Activated CD4-positive, alpha-beta T cell treated with anti-CD3 and anti-CD28 coated beads for 24 hours (primary cell): ENCODE measurements at regions not wholly inside any gene's neighbourhood (a gene's known extent, or its start where the extent isn't known, plus 50 kb on each side); places are given as distances from the start of the nearest gene placed in this dataset.
"Not testable (repeated sequence)": the region's sequence is repeated elsewhere in the genome, so short reads cannot be mapped to it uniquely, and the experiment has no call there.

Experiments
- DNase-seq, 2 donors: peaks; one replicate each; pipeline ENCODE4 v3.0.0-alpha.2; 2020; ENCODE audit warnings: low read depth in 2 of 2

DNA sequence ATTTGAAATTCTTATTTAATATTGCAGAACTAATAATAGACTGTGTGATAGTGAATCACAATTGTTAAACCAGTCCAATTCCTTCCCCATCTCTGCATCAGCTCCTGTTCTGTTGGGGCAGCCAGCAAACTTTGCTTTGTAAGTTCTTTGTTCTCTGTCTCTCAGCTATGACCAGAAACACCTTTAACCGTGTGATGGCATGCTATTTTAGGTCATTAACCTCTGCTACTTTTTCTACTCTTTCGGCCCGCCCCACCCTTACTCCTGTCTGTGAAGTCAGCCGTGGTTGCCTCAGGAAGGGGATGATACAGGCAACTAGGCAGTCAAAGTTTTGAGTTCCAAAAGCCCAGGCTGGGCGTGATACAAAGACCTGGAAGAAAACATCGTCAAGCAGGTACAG, 51.3 kb upstream of the EGFL6 start:
- no peak for DNase-seq

DNA sequence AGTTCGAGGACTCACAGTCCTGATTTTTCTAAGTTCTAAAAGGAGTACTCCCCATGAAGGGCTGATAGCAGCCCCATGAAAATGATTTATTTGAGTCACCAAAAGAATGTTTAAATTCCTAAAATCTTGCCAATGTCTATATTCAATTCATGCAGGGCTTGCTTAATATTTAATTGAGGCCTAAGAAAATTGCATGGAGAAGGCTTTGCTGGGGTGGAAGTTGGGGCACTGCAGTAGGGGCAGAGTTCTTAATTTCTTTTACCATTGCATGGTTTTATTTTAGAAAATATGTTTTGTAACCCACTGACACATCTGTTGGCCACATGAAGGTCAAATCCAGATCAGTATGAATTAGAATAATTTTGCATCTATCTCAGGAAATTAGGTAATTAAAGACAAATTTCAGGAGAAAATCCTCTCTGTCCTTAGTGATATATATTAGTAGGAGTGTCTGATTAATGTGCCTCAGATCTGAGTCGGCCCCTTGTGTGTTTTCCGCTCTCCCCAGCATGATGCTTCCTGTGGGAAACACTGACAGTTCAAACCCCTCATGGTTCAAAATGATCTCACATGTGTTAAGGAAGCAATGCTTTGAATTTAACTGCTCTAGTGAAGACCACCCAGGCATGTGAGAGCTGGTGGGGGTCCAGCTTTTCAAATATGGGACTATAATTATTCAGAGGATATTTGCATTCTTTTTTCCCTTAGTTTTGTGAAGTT, 54.0 kb upstream of the EGFL6 start:
- DNase-seq = no peak

DNA sequence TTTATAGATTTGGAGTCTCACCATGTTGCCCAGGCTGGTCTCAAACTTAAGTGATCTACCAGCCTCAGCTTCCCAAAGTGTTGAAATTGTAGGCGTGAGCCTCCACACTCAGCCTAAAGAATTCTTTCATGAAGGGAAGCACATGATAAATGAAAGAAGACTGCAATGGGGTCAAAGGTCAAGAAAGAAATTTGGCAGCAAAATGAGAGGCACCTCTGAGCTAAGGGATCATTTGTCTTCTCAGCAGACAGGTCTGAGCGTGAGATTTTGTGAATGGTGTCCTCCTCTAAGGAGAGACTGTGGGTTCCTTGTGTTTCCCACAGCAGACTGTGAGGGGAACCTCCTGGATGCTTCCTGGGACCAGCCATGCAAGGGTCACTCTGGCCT, 57.5 kb upstream of the EGFL6 start:
- DNase-seq = no peak

DNA sequence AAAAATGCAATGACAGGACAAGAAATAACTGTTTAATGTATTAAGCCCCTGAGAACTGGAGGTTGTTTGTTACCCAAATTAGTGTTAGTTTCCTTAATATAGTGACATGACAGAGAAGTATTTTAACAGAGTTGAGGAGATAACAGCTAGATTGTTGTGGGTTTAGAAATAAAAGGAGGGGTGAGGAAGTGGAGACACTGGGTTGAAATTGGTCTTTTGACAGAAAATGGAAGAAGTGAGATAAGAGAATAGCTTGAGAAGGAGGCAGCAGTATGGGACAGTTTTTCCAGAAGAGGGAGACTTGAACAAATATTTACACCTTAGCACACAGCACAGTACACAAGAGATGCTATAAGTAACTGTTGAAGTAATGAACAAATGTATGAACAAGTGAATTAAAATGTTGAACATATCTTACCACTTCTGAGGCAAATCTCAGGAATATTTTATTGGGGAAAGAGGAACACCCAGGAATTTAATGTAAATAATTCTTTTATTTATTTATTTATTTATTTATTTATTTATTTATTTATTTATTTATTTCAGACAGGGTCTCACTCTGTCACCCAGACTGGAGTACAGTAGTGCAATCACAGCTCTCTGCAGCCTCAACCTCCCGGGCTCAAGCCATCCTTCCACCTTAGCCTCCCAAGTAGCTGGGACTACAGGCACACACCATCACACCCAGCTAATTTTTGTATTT, 58.0 kb upstream of the EGFL6 start:
- DNase-seq = no peak

DNA sequence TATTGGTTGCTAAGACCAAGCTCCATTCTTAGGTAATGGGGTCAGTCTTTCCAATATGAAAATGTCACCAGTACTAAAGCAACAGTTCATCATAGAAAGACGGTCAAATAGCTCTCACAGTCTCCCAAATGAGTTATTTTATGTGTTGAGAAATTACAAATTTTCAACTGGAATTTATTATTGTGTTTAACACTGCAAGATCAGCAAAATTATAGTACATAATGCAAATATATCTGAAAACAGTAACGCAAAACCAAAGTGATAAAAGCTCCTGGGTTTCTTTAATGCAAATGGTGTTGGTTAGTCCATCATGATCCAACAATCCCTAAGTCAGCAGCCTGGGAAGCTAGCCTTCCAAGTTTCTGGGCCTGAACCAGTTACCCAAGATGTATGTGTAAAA, 61.5 kb upstream of the EGFL6 start:
- no peak for DNase-seq

DNA sequence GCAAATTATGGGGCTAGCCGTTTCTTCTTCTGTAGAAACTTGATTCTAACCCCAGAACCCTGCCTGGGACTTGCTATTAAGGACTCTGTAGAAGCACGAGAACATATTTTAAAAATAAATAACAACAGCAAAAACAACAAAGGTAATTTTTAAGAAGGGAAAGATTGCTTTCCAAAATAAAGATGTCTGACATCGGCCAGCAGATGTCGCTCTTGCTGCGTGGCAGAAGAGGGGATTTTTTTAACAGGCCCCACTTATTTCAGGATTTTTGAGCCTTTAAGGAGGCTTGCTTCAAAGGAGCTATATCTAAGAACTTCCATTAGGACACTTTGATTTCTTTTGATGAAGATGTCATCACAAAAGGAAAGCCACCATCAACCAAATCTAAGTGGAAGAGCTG, 62.8 kb upstream of the EGFL6 start:
- DNase-seq = peak; percentile 22 to 40

DNA sequence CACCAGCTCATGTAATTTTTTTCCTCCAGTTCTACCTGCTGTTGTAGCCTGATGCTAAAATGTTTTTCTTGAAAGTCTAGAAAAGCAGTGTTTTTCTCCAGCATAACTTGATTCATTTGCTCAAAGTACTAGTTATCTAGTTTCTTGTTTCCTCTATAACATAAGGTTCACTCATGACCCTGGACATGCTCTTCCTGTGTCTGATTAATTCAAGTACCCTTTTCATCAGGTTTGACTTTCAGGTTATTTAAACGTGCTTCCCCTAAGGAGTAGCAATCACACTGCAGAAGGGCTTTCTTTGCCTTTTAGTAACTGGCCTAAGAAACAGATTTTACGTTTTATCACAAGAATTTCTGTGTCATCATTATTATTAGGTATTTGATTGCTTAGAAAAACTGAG, 66.8 kb upstream of the EGFL6 start:
- DNase-seq = no peak

DNA sequence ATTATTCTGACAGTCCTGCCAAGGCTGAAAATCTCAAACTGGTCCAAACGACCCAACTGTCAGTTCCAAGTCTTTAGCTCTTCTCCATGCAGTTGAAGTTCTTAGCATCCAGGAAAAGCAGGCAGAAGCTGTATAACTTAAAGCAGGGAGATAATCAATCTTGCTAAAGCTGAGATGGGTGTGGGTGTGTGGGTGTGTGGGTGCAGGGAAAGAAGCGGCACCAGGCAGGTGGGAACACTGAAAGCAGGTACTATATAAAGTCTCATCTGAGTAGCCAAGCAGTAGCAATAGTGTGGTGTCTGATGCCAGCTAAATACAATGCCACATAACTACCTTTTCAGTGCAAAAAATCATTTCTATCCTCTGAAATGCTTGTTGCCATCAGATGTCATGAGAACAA, 69.7 kb upstream of the EGFL6 start:
- DNase-seq = no peak

DNA sequence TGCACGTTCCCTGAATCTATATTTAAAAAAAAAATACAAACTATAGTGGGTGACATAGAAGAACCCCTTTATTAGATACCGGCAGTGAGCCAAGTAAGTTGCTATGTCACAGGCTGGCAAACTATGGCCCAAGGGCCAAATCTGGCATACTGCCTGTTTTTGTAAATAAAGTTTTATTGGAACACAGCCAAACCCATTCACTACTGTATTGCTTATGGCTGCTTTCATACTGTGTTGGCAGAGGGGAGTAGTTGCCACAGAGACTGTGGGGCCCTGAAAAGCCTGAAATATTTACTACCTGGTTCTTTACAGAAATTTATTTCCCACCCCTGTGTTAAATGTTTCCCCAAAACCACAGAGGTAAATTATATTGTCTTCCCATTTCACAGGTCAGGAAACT, 71.2 kb upstream of the EGFL6 start:
- DNase-seq = no peak

DNA sequence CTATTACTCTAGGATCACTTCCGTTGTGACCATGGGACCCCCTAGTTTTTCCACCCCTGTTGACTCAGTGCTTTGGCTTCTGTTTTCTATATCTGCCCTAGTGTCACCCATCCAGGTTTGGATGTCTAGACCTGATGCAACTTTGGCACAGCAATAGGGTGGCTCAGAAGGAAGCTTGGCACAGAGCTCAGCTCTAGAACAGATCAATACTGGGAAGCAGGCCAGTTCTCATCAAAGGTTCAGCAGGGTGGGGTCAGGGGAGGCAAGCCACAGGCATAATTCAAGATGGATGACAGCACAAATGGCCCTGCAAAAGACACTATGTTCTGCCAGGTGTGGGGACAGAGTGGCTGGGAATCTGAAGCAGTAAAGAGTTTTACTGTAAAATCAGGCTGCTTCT, 74.2 kb upstream of the EGFL6 start:
- no peak for DNase-seq

DNA sequence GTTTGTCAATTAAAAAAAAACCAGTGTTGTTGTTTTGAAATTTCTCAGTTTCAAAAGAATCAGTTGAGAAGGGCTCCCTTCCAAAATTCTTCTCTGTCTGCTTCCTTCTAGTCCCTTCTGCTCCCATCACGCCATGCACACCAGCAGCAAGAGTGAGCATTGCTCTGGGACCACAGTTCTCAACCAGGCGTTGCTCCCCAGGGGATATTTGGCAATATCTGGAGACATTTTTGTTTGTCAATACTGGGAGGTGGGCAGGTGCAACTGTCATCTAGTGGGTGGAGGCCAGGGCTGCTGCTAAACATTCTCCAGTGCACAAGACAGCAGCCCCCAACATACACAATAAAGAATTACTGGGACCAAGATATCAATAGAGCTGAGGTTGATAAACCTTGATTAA, 74.8 kb upstream of the EGFL6 start:
- DNase-seq = no peak

DNA sequence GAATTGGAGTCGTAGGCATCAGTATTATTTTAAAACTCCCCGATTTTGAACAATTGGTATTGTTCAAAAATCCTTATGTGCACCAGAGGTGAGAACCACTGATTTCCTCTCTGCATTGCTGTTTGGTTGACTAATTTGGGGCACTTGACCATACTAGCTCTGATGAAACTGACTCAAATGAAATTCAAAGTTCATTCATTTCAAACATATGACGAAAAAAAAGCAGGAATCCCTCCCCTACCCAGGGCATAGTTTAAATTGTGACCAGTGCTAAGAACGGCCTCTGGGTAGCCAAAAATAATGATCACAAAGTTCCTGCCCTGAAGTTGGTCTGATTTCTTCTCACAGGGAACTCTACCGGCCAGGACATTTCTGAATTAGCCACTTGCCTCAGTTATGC, 75.7 kb upstream of the EGFL6 start:
- DNase-seq = no peak

DNA sequence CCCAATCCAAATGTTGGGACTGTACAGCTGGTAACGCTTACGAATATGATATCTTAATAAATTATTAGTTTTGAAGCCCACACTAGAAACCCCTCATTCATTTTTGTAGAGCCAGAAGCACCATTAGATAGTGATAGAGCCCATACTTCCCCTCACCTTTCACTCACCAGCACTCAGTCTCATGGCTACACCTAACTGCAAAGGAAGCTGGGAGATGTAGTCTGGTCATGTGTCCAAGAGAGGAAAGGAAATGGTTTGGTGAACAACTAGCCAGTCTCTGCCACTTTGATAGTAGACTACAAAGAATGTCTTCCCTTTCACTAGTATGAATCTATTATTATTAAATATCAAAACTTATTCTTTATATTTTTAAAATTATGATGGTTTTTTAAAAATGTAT, 77.1 kb upstream of the EGFL6 start:
- no peak for DNase-seq

DNA sequence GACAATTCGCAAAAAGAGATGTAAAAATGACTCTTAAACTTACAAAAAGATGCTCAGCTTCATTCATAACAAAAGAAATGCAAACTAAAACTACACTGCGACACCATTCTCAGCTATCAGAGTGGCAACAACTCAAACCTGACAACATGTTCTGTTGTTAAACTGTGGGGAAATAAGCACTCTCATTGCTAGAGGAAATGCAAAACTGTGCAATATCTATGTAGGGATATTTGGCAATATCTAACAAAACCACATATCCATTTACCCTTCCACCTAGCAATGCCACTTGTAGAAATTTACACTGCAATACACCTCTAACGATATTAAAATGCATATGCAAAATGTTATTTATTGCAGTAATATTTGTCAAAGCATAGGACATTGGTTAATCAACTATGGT, 78.3 kb upstream of the EGFL6 start:
- no peak for DNase-seq

DNA sequence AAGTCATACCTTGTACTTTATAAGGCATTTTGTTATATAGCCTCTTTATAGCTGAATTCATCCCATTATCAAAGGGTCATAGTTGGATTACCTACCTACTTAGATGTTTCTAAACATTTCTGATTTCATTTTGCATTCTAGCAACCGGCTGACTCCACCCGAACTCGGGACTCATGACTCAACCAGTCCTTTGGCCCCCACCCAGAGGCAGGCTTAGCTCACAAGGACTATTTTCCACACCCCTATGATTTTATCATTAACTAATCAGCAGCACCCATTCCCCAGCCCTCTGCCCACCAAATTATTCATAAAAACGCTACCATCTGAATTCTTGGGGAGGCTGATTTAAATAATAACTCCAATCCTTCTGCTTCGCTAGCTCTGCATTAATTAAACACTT, 79.9 kb upstream of the EGFL6 start:
- DNase-seq = no peak

DNA sequence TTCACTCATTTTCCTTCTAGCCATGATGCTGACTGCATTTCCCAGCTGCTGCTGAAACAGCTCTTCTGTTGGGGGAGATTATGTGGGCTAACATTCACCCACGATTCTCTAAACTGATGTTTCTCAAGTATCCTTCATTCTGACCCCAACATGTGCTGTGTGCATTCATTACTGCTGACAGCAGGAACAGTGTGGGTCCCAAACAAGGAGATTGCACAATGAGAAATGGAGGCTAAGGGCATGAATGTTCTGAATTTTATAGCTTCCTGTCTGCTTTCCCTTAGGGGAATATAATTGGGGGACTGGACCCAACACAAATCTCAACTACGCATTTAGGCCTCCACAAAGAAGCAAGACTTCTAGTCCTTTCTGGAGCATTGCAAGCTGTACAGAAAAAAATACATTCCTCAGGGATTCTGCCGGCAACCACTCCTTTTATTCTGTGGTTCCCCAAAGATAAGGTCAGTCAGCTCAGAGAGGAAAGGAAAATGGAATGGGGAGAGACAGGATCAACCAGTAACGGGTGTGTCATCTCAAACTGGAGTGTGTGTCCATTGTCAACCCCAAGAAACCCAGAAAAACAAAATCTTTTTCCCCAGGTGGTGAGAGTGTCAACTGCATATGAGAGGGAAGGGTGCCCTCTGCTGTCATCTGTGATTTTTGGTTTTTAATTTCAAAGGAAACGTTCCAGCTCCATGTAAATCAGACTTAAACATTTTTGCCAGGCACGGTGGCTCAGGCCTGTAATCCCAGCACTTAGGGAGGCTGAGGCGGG, 81.5 kb upstream of the EGFL6 start:
- peak in 1 of 2 donors; percentile 39 for DNase-seq

DNA sequence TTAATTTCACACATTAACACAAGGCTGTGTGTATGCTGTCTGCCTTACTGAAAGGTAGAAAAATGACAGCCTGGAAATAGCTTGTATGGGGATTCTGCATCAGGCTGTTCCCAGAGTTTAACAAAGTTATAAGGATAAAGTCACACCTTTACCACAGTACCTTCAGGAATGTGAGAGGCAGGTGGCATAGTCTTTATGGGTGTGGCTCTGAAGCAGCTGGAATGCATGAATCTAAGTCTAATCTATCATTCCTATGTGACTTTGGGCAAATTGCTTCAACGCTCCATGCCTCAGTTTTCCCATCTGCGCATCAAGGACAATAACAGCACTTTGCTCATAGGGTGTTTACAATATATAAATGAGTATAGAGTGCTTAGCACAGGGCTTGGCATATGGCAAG, 84.2 kb upstream of the EGFL6 start:
- no peak for DNase-seq

DNA sequence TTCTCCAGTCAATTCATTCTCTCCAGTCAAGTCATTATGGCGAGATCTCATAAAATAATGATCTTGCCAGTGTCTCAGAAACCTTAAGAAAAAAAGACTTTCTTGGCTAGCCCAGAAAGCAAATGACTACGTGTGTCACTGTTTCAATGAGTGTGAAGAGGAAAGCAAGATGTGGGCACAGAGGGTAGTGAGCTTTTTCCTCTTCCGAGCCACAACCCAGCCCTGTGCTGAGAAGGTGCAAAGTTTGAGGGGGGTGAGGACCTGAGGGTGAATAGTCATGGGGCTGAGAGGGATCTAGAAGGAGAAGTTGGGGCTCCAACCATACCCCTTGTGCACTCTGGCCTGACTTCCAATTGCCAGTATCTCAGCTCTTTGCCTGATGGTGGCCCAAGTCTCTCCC, 85.6 kb upstream of the EGFL6 start:
- DNase-seq = no peak

DNA sequence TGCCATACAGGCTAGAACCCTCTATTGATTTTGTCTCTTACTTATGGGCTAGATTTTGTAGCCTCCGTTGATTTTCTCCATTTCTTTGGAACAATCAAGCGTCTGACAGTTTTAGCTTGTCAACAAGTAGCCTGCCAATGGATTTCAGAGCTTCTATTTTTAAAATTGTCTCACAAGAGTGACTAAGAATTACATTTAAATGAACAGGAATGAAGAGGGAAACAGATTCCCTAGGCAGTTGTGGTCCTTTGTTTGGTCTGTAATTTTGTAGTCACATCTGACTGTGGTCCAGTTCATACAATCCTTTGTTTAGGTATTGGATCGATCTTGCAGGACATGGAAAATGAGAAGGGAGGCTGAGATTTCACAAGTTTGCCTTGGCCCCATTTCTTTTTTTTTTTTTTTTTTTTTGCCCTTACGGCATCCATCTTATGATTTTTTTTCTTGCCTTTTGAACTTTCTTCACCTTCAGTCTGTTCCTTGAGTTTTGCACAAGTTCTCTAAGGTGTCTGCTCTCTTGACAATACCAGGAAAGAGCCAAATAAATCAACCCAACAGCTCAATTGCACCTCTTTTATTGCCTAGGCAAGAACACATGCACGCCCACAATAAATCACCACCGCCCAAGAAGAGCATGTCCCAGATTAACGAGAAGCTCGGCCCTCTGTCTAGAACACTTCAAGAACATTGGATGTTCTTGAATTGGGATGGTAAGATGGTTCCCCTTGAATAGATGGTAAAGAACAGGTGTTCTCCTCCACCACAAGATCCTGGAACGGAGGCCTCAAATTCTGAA, 86.5 kb upstream of the EGFL6 start:
- DNase-seq = no peak

DNA sequence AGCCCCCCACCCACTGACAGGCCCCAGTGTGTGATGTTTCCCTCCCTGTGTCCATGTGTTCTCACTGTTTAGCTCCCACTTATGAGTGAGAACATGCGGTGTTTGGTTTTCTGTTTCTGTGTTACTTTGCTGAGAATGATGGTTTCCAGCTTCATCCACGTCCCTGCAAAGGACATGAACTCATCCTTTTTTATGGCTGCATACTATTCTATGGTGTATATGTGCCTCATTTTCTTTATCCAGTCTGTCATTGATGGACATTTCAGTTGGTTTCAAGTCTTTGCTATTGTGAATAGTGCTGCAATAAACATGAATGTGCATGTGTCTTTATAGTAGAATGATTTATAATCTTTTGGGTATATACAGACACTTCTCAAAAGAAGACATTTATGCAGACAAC, 88.6 kb upstream of the EGFL6 start:
- not testable (repeated sequence) for DNase-seq

DNA sequence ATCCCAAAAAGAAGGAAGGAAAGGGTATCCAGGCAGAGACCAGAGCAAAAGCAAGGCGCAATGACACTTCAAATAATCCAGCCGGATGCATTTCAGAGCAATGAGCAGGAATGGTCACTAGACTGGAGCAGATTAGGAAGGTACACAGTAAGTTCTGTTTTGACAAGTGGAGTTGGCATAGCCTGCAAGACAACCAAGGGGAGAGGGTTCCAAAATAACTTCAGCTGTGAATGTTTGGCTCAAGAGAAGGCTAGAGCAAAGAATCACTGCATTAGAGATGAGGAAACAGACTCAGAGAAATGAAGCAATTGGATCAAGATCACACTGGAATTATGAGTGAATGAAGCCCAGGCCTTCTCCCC, 90.0 kb upstream of the EGFL6 start:
- DNase-seq = no peak

DNA sequence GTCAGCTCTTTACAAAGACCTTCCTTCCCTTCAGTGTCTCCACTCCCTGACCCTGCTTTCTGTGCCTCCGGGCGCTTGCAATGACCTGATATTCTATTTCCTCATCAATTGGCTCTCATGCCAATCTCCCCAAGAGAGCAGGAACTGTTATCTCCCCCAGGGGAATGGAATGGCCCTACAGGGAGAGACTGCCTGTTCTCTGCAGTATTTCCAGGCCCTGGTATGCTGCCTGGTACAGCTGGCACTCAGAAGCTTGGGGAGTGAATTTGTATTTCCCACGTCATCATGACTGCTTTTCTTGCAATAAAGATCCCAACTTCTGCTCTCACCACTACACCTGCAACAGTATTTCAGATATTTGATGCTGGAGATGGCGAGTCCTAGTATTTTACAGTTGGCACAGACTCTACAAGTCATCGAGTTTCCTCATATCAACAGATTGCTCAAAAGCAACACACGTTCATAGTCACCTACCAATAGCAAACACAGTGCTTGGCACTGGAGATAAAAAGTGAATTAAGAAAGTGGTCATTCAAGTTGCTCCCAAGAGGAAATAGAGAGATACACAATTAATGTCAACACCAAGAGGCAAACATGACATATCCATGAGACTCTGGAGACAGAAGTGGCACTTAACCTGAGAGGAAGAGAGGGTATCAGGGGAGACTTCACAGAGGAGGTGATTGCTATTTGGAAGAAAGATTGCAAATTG, 90.5 kb upstream of the EGFL6 start:
- DNase-seq = no peak
